Spleen (tissue), 7 donors: ENCODE measurements at regions not wholly inside any gene's neighbourhood (a gene's known extent, or its start where the extent isn't known, plus 50 kb on each side); places are given as distances from the start of the nearest gene placed in this dataset.

Source experiments
- POLR2A ChIP-seq, 3 donors: fragments of 450-650 bp; IDR thresholded peaks; one replicate each; pipeline ENCODE4 v1.5.1; 2017; ENCODE audit warnings: antibody characterized with exemption in 3 of 3, mild to moderate bottlenecking in 1 of 3
- POLR2AphosphoS5 ChIP-seq, 3 donors: sonication (generic); formaldehyde crosslinking; IDR thresholded peaks; one replicate each; pipeline ENCODE4 v1.5.1; 2017; ENCODE audit warnings: antibody characterized with exemption in 3 of 3
- TF ChIP-seq, protein P1 (sequence below), 11 experiments: fragments of 200-600 bp in 7 of 11; fragments of 450-650 bp in 4 of 11; sonication (generic) in 4 of 11; IDR thresholded peaks in 8 of 11; conservative IDR thresholded peaks in 3 of 11; 1 replicate in 7 of 11; 2 replicates in 4 of 11; pipeline versions ENCODE4 v1.4.0 to v1.8.0; 2016 to 2021; ENCODE audit warnings: antibody characterized with exemption in 11 of 11, inconsistent platforms in 4 of 11, mild to moderate bottlenecking in 1 of 11
- donor health status: DM: no; HTN: no; CAD: no; lungs with moderate emphysema.
- donor health status: DM: no; HTN: no; CAD: no.
- donor health status: DM: no; HTN: no; CAD: no.

- TF ChIP-seq, protein P1, sequence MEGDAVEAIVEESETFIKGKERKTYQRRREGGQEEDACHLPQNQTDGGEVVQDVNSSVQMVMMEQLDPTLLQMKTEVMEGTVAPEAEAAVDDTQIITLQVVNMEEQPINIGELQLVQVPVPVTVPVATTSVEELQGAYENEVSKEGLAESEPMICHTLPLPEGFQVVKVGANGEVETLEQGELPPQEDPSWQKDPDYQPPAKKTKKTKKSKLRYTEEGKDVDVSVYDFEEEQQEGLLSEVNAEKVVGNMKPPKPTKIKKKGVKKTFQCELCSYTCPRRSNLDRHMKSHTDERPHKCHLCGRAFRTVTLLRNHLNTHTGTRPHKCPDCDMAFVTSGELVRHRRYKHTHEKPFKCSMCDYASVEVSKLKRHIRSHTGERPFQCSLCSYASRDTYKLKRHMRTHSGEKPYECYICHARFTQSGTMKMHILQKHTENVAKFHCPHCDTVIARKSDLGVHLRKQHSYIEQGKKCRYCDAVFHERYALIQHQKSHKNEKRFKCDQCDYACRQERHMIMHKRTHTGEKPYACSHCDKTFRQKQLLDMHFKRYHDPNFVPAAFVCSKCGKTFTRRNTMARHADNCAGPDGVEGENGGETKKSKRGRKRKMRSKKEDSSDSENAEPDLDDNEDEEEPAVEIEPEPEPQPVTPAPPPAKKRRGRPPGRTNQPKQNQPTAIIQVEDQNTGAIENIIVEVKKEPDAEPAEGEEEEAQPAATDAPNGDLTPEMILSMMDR (IDR thresholded peaks at IDR 0.05 in 8 of 11, conservative IDR thresholded peaks at IDR 0.05 in 3 of 11), result no peak
- TF ChIP-seq POLR2AphosphoS5 (IDR thresholded peaks at IDR 0.05) (no peak), POLR2A (IDR thresholded peaks at IDR 0.05) (no peak)
Observed at GRCh38 chr5:125269926-125270325, 523.5 kb upstream of the ZNF608 start.
